ENCODE measurements at regions not wholly inside any gene's neighbourhood (a gene's known extent, or its start where the extent isn't known, plus 50 kb on each side); places are given as distances from the start of the nearest gene placed in this dataset.

- DNase-seq = no peak
Observed at GRCh38 chr6:2414885-2415547, 169.6 kb upstream of the GMDS start.

- DNase-seq = no peak
Observed at GRCh38 chr6:2412731-2413130, 167.3 kb upstream of the GMDS start.

GRCh38 chr6:2410656-2411380 lies 165.4 kb upstream of the GMDS start:
- no peak for DNase-seq

GRCh38 chr6:2407525-2407924 lies 162.1 kb upstream of the GMDS start:
- DNase-seq = no peak

- DNase-seq = no peak
Observed at GRCh38 chr6:2404211-2404929, 159.0 kb upstream of the GMDS start.

GRCh38 chr6:2403546-2403945 lies 158.1 kb upstream of the GMDS start:
- no peak for DNase-seq

- DNase-seq = no peak
Observed at GRCh38 chr6:2396846-2397630, 151.6 kb upstream of the GMDS start.

GRCh38 chr6:2396042-2396657 lies 150.7 kb upstream of the GMDS start:
- no peak for DNase-seq

- DNase-seq = no peak
Observed at GRCh38 chr6:2388554-2389324, 143.3 kb upstream of the GMDS start.

GRCh38 chr6:2387445-2387844 lies 142.0 kb upstream of the GMDS start:
- no peak for DNase-seq

- DNase-seq = no peak
Observed at GRCh38 chr6:2385471-2385983, 140.1 kb upstream of the GMDS start.

- DNase-seq = no peak
Observed at GRCh38 chr6:2384528-2384927, 139.1 kb upstream of the GMDS start.

- DNase-seq = no peak
Observed at GRCh38 chr6:2381872-2382661, 136.7 kb upstream of the GMDS start.

GRCh38 chr6:2378891-2379652 lies 133.7 kb upstream of the GMDS start:
- DNase-seq = no peak

GRCh38 chr6:2378046-2378657 lies 132.7 kb upstream of the GMDS start:
- DNase-seq = no peak

GRCh38 chr6:2376429-2377355 lies 131.3 kb upstream of the GMDS start:
- DNase-seq = no peak

GRCh38 chr6:2375443-2375842 lies 130.0 kb upstream of the GMDS start:
- DNase-seq = no peak

GRCh38 chr6:2369606-2370005 lies 124.2 kb upstream of the GMDS start:
- DNase-seq = no peak

GRCh38 chr6:2363211-2363610 lies 117.8 kb upstream of the GMDS start:
- no peak for DNase-seq
